GM12872 (cell line): ENCODE measurements at regions not wholly inside any gene's neighbourhood (a gene's known extent, or its start where the extent isn't known, plus 50 kb on each side); places are given as distances from the start of the nearest gene placed in this dataset.

ENCODE experiments used
- CTCF ChIP-seq: IDR thresholded peaks from 3 replicates; pipeline ENCODE4 v1.5.1; 2011; ENCODE audit warnings: low read depth, mild to moderate bottlenecking, low read length, moderate library complexity; ENCODE audit not compliant: insufficient read depth

- TF ChIP-seq CTCF = no peak
Measured at GRCh38 chr20:40192081-40192480, 497.0 kb downstream of the MAFB start.

GRCh38 chr20:40191573-40191972, 497.5 kb downstream of the MAFB start:
- TF ChIP-seq CTCF = no peak

GRCh38 chr20:40189621-40190020, 499.4 kb downstream of the MAFB start:
- no peak for TF ChIP-seq CTCF

GRCh38 chr20:40188319-40188718, 500.7 kb downstream of the MAFB start:
- TF ChIP-seq CTCF = no peak

- TF ChIP-seq CTCF = no peak
Measured at GRCh38 chr20:40186826-40187225, 502.2 kb downstream of the MAFB start.

- TF ChIP-seq CTCF = no peak
Measured at GRCh38 chr20:40181676-40182075, 507.4 kb downstream of the MAFB start.

- TF ChIP-seq CTCF = no peak
Measured at GRCh38 chr20:40176098-40176841, 512.8 kb downstream of the MAFB start.
